Pulmonary artery endothelial cell (primary cell): ENCODE measurements at regions not wholly inside any gene's neighbourhood (a gene's known extent, or its start where the extent isn't known, plus 50 kb on each side); places are given as distances from the start of the nearest gene placed in this dataset.
"Not testable (repeated sequence)": the region's sequence is repeated elsewhere in the genome, so short reads cannot be mapped to it uniquely, and the experiment has no call there.

Experiments used
- DNase-seq: peaks from one replicate; pipeline ENCODE4 v3.0.0-alpha.2; 2011; ENCODE audit warnings: low read depth, low spot score

- DNase-seq: no peak
These were observed 53.2 kb upstream of the SH3BP4 start for GRCh38 chr2:234898534-234899053.

DNA sequence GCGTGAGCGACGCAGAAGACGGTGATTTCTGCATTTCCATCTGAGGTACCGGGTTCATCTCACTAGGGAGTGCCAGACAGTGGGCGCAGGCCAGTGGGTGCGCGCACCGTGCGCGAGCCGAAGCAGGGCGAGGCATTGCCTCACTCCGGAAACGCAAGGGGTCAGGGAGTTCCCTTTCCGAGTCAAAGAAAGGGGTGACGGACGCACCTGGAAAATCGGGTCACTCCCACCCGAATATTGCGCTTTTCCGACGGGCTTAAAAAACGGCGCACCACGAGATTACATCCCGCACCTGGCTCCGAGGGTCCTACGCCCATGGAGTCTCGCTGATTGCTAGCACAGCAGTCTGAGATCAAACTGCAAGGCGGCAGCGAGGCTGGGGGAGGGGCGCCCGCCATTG lies 63.4 kb upstream of the SH3BP4 start:
- not testable (repeated sequence) for DNase-seq

DNA sequence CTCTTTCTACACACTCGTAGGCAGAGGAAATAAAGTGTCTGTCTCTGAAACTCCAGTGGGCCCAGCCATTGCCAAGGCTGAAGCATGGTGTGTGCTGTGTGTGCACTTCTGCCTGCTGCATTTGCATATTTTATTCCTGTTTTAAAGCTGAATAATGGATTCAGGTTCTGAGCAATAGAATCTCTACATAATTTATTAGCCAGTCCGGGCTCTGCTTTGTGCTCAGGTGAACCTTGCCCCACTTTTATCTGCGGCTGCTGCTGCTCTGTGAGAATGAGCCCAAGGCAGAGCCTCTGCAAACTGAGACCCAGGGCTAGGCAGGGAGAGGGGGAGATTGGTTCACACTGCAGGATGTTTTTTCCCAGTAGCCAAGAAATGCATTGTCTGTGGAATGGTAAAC lies 64.6 kb upstream of the SH3BP4 start:
- DNase-seq: no peak

- no peak for DNase-seq
These were observed 65.9 kb upstream of the SH3BP4 start for GRCh38 chr2:234885886-234886285.

DNA sequence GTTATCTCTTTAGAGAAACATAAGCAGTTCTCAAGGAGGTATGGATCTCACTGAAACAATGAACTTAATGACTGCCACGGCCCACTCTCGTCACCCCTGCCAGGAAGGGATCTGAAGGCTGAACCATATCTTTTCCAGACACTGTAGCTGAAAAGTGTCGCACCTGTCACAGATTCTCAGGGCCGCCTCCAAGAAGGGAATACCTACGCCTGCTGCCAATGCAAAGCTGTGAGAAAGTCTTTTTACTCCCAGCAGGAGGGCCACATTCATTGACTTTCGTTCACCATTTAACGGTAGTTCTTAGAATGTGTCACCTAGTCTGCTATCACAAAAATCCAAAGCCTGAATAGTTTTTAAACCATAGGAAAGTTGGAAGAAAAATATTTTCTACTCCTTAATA lies 66.7 kb upstream of the SH3BP4 start:
- no peak for DNase-seq

- no peak for DNase-seq
These were observed 67.2 kb upstream of the SH3BP4 start for GRCh38 chr2:234884591-234884990.

DNA sequence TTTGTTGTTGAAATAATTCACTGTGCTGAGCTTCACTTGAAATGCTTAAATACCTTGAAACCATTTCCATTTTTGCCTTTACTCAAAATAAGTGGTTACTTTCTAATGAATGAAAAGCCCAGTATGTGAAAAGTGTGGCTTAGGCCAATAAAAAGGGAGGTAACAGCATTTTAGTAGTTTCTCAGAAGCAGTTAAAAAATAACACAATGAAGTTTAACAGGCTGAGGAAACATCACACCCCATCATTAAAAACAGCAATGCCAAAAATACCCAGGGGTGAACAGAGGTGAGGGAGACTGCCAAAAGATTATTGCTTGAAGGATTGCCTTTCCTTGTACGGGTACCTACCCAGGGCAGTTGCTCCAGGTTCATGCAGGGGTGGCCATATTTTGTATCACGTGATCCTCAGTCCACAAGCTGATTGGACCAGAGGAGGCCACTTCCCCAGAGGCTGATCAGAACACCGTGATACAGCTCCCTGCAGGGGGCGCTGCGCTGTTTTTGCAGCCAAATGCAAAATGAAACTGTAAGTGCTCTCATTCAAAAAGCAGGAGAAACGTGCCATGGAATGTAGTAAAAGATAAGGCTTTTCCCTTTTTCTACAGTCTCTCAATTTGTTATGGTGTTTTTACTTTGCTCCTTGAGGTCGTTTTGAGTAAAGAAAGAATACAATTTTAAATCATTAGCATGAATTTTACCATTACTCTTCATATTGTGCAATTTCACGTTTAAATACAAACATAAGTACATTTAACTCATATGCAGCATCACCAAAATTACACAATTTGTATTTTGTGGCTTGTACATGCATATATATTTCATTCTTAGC lies 70.2 kb upstream of the SH3BP4 start:
- DNase-seq: peak; percentile 63

GRCh38 chr2:234880551-234881211 lies 71.1 kb upstream of the SH3BP4 start:
- DNase-seq: peak; percentile 53

GRCh38 chr2:234879671-234880455 lies 72.0 kb upstream of the SH3BP4 start:
- DNase-seq: peak; percentile 69

DNA sequence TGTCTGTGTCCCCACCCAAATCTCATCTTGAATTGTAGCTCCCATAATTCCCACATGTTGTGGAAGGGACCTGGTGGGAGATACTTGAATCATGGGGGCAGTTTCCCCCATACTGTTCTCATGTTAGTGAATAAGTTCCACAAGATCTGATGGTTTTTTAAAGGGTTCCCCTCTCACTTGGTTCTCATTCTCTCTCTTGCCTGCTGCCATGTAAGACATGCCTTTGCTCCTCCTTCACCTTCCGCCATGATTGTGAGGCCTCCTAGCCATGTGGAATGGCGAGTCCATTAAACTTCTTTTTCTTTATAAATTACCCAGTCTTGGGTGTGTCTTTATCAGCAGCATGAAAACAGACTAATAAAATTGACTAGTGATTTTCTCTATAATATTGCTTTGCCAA lies 75.2 kb upstream of the SH3BP4 start:
- not testable (repeated sequence) for DNase-seq

DNA sequence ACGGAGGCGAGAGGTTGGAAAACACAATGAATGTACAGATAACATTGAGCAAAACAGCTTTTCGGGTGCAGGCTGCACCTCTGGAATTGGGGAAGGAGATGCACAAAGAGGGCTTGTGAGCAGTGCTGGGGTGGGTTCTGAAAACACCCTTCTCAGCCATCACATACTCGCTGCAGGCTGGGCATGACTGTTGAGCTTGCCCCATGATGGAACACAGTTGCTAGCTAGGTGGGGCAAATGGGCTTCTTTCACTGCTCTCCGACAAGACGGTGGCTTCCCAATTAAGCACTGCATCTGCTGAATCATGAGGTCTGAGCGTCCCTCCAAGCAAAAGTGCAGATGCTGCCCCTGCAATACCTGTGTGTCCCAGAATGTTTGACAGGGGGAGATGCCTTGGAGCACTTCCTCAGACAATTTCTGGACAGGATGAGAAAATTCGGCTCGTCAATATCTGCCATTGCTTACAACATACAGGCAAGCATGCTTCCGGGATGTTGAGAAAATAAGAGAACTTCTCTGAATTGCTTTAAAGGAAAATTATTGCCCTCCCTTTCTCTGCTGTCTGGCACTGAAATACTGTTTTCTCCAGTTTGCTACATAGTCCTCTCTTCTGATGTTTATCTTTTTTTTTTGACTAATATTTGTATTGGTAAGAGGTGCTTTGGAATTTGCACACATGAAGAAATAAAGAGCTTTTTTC lies 77.3 kb upstream of the SH3BP4 start:
- no peak for DNase-seq

GRCh38 chr2:234873828-234874173 lies 78.0 kb upstream of the SH3BP4 start:
- no peak for DNase-seq

DNA sequence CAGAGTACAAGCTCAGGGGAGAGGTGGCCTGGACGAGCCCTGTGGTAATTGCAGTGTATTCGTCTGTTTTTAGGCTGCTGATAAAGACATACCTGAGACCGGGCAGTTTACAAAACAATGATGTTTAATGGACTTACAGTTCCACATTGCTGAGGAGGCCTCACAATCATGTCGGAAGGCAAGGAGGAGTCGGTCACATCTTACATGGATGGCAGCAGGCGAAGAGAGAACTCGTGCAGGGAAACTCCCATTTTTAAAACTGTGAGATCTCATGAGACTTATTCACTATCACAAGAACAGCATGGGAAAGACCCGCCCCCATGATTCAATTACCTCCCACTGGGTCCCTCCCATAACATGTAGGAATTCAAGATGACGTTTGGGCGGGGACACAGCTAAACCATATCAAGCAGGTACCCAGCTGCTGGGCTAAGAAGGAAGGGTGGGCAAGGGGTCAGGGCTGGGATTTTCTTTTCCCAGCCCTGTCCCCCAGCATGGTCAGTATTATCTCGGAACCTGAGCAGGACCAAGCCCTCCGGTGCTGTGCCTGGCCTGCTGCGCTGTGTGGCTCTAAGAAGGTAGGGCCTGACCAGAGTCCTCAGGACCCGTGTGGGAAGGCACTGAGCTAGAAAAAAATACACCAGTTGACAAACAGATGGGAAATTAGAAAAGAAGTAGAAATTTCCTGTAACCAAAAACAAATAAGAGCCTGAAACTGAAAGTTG lies 78.6 kb upstream of the SH3BP4 start:
- DNase-seq: no peak

GRCh38 chr2:234869969-234870368 lies 81.8 kb upstream of the SH3BP4 start:
- DNase-seq: no peak

GRCh38 chr2:234869164-234869563 lies 82.7 kb upstream of the SH3BP4 start:
- no peak for DNase-seq

- no peak for DNase-seq
These were observed 83.9 kb upstream of the SH3BP4 start for GRCh38 chr2:234867882-234868285.

DNA sequence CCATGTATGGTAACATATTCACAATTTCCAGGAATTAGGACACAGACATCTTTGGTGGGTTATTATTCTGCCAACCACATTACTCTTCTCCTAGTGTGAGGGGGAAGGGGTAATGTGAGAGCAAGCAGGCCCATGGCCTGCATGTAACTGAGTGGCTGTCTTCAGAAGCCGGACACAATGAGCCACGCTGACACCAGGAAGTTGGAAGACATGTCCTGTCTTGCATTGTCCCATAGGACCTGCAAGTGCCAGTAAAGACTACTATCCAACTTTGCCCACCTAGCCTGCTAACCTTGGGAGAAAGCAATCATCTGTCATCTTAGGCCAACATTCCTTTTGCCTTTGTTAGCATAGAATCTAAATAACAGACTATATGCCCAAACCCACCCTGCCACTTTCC lies 86.2 kb upstream of the SH3BP4 start:
- DNase-seq: no peak

GRCh38 chr2:234865040-234865439 lies 86.8 kb upstream of the SH3BP4 start:
- DNase-seq: no peak

DNA sequence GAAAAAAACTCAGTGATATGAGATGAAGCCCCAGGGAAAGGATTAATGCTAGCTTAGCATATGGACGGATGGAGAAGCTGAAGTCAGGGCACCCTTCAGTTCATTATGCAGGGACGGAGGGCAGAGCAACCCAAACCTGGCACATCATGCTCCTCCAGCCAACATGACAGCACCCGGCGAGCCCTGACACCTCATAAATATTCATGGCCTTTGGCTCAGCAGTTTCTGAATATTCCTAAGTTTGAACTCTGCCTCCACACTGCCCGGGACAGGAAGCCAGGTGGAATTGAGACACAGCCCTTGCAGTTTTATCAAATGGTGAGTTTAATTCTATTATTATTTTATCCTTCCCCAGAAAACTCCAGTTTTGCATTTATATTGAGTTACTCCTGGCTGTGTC lies 87.3 kb upstream of the SH3BP4 start:
- DNase-seq: no peak

GRCh38 chr2:234863043-234863934 lies 88.5 kb upstream of the SH3BP4 start:
- DNase-seq: no peak
